ENCODE measurements at regions not wholly inside any gene's neighbourhood (a gene's known extent, or its start where the extent isn't known, plus 50 kb on each side); places are given as distances from the start of the nearest gene placed in this dataset.

DNA sequence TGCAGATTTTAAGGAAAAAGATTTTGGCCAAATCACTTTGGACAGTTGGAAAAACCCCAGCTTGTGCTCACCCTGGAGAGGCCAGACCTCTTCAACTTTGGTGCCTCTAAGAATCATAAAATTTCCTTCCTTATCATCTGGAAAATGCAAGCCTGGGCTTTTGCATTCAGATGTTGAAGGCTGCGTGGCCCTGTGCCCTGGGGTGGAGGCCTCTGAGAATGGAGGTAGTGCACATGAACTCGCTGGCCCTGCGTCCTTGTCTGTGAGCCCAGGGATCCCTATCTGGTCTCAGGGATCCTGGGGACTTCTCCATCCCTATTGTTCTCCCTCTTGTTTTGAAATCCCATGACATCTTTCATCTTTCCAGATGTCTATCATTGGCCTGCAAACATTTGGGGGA, 64.6 kb upstream of the ARNT2 start:
- TF ChIP-seq CTCF (IDR thresholded peaks at IDR 0.05 in 8 of 11, conservative IDR thresholded peaks at IDR 0.05 in 3 of 11) (no peak), POLR2A (IDR thresholded peaks at IDR 0.05) (no peak)

Measured in spleen (tissue), 7 donors.